ENCODE measurements at regions not wholly inside any gene's neighbourhood (a gene's known extent, or its start where the extent isn't known, plus 50 kb on each side); places are given as distances from the start of the nearest gene placed in this dataset.

- Histone ChIP-seq H3K9me3 (ENCODE audit: control insufficient read depth, low read length) (no peaks in the 10 kb centered on the region), H3K27ac (ENCODE audit: low read length) (no peak overlapping the region), H3K4me1 (ENCODE audit: control insufficient read depth, insufficient read depth, low read length) (no peaks in the 10 kb centered on the region), H3K4me3 (ENCODE audit: low read length) (no peak overlapping the region), H3K27me3 (ENCODE audit: control insufficient read depth, insufficient read depth) (no peaks in the 10 kb centered on the region)
- DNase-seq, result no peak
- intact Hi-C loops (cut with DNase I), result no loop called here
- no peak for ATAC-seq
- 50% methylated on average over 7 of the region's 7 CpGs for WGBS
These were observed 662.8 kb downstream of the TLL1 start for GRCh38 chr4:166535865-166536264.

GRCh38 chr4:166538491-166539005 is 665.5 kb downstream of the TLL1 start:
- Histone ChIP-seq H3K27ac (ENCODE audit: low read length) (no peak overlapping the region), H3K9me3 (ENCODE audit: control insufficient read depth, low read length) (no peaks in the 10 kb centered on the region), H3K27me3 (ENCODE audit: control insufficient read depth, insufficient read depth) (no peaks in the 10 kb centered on the region), H3K4me3 (ENCODE audit: low read length) (no peak overlapping the region), H3K4me1 (ENCODE audit: control insufficient read depth, insufficient read depth, low read length) (no peaks in the 10 kb centered on the region)
- 71% methylated on average over 2 of the region's 2 CpGs for WGBS
- DNase-seq (no peak), ATAC-seq (no peak)
- intact Hi-C loops (cut with DNase I), result no loop called here

- 78% methylated on average over 6 of the region's 6 CpGs for WGBS
These were observed 673.0 kb downstream of the TLL1 start for GRCh38 chr4:166546009-166546408.

GRCh38 chr4:166577639-166578038 is 656.7 kb downstream of the SPOCK3 start:
- intact Hi-C loops (cut with DNase I), result no loop called here
- 78% methylated on average over 2 of the region's 2 CpGs for WGBS
- Histone ChIP-seq H3K4me1 (ENCODE audit: control insufficient read depth, insufficient read depth, low read length) (no peaks in the 10 kb centered on the region), H3K27me3 (ENCODE audit: control insufficient read depth, insufficient read depth) (no peaks in the 10 kb centered on the region), H3K4me3 (ENCODE audit: low read length) (no peak overlapping the region), H3K9me3 (ENCODE audit: control insufficient read depth, low read length) (no peaks in the 10 kb centered on the region), H3K27ac (ENCODE audit: low read length) (no peak overlapping the region)
- no peak for DNase-seq
- no peak for ATAC-seq

More at GRCh38 chr4:166546009-166546408, 673.0 kb downstream of the TLL1 start:
- ATAC-seq (no peak), DNase-seq (no peak)
- H3K9me3 ChIP-seq (ENCODE audit: control insufficient read depth, low read length), result no peaks in the 10 kb centered on the region
- H3K4me1 ChIP-seq (ENCODE audit: control insufficient read depth, insufficient read depth, low read length), result no peaks in the 10 kb centered on the region
- no peak overlapping the region for H3K4me3 ChIP-seq (ENCODE audit: low read length)
- H3K27me3 ChIP-seq (ENCODE audit: control insufficient read depth, insufficient read depth), result no peaks in the 10 kb centered on the region
- no peak overlapping the region for H3K27ac ChIP-seq (ENCODE audit: low read length)
- intact Hi-C loops (cut with DNase I), result no loop called here

GRCh38 chr4:166585491-166585890 is 648.8 kb downstream of the SPOCK3 start:
- Histone ChIP-seq H3K9me3 (ENCODE audit: control insufficient read depth, low read length) (no peaks in the 10 kb centered on the region), H3K27me3 (ENCODE audit: control insufficient read depth, insufficient read depth) (no peaks in the 10 kb centered on the region), H3K27ac (ENCODE audit: low read length) (no peak overlapping the region), H3K4me3 (ENCODE audit: low read length) (no peak overlapping the region), H3K4me1 (ENCODE audit: control insufficient read depth, insufficient read depth, low read length) (no peaks in the 10 kb centered on the region)
- ATAC-seq (no peak), DNase-seq (no peak)
- WGBS, result 63% methylated on average over 3 of the region's 3 CpGs
- intact Hi-C loops (cut with DNase I), result no loop called here

GRCh38 chr4:166594326-166594946 is 639.9 kb downstream of the SPOCK3 start:
- no peaks in the 10 kb centered on the region for H3K4me1 ChIP-seq (ENCODE audit: control insufficient read depth, insufficient read depth, low read length)
- H3K27ac ChIP-seq (ENCODE audit: low read length), result no peak overlapping the region
- intact Hi-C loops (cut with DNase I), result no loop called here
- 93% methylated on average over 1 of the region's 1 CpG for WGBS
- H3K9me3 ChIP-seq (ENCODE audit: control insufficient read depth, low read length), result no peaks in the 10 kb centered on the region
- no peak overlapping the region for H3K4me3 ChIP-seq (ENCODE audit: low read length)
- DNase-seq, result no peak
- H3K27me3 ChIP-seq (ENCODE audit: control insufficient read depth, insufficient read depth), result no peaks in the 10 kb centered on the region
- peak in 1 of 2 donors; percentile 31 for ATAC-seq

- H3K27me3 ChIP-seq (ENCODE audit: control insufficient read depth, insufficient read depth), result no peaks in the 10 kb centered on the region
- ATAC-seq, result no peak
- WGBS, result 81% methylated on average over 1 of the region's 1 CpG
These were observed 634.0 kb downstream of the SPOCK3 start for GRCh38 chr4:166600264-166600663.

GRCh38 chr4:166602068-166602467 is 632.2 kb downstream of the SPOCK3 start:
- H3K4me3 ChIP-seq (ENCODE audit: low read length), result no peak overlapping the region
- H3K27me3 ChIP-seq (ENCODE audit: control insufficient read depth, insufficient read depth), result no peaks in the 10 kb centered on the region
- H3K27ac ChIP-seq (ENCODE audit: low read length), result no peak overlapping the region
- H3K4me1 ChIP-seq (ENCODE audit: control insufficient read depth, insufficient read depth, low read length), result no peaks in the 10 kb centered on the region
- ATAC-seq (no peak), DNase-seq (peak; percentile 3 to 31 (median 30))
- no peaks in the 10 kb centered on the region for H3K9me3 ChIP-seq (ENCODE audit: control insufficient read depth, low read length)
- intact Hi-C loops (cut with DNase I), result no loop called here
- 86% methylated on average over 8 of the region's 8 CpGs for WGBS

More at GRCh38 chr4:166600264-166600663, 634.0 kb downstream of the SPOCK3 start:
- H3K4me1 ChIP-seq (ENCODE audit: control insufficient read depth, insufficient read depth, low read length), result no peaks in the 10 kb centered on the region
- no peaks in the 10 kb centered on the region for H3K9me3 ChIP-seq (ENCODE audit: control insufficient read depth, low read length)
- no peak overlapping the region for H3K4me3 ChIP-seq (ENCODE audit: low read length)
- H3K27ac ChIP-seq (ENCODE audit: low read length), result no peak overlapping the region
- no peak for DNase-seq
- intact Hi-C loops (cut with DNase I), result no loop called here

GRCh38 chr4:166622425-166622977 is 611.8 kb downstream of the SPOCK3 start:
- H3K27ac ChIP-seq (ENCODE audit: low read length), result no peak overlapping the region
- H3K4me1 ChIP-seq (ENCODE audit: control insufficient read depth, insufficient read depth, low read length), result no peaks in the 10 kb centered on the region
- intact Hi-C loops (cut with DNase I), result no loop called here
- ATAC-seq (no peak), DNase-seq (no peak)
- no peaks in the 10 kb centered on the region for H3K27me3 ChIP-seq (ENCODE audit: control insufficient read depth, insufficient read depth)
- 68% methylated on average over 6 of the region's 6 CpGs for WGBS
- no peak overlapping the region for H3K4me3 ChIP-seq (ENCODE audit: low read length)
- no peaks in the 10 kb centered on the region for H3K9me3 ChIP-seq (ENCODE audit: control insufficient read depth, low read length)

GRCh38 chr4:166625018-166625637 is 609.2 kb downstream of the SPOCK3 start:
- ATAC-seq (no peak), DNase-seq (no peak)
- no peaks in the 10 kb centered on the region for H3K9me3 ChIP-seq (ENCODE audit: control insufficient read depth, low read length)
- H3K4me3 ChIP-seq (ENCODE audit: low read length), result no peak overlapping the region
- intact Hi-C loops (cut with DNase I), result no loop called here
- no peak overlapping the region for H3K27ac ChIP-seq (ENCODE audit: low read length)
- H3K4me1 ChIP-seq (ENCODE audit: control insufficient read depth, insufficient read depth, low read length), result no peaks in the 10 kb centered on the region
- 56% methylated on average over 1 of the region's 1 CpG for WGBS
- no peaks in the 10 kb centered on the region for H3K27me3 ChIP-seq (ENCODE audit: control insufficient read depth, insufficient read depth)

GRCh38 chr4:166628454-166628853 is 605.8 kb downstream of the SPOCK3 start:
- Histone ChIP-seq H3K4me3 (ENCODE audit: low read length) (no peak overlapping the region), H3K27me3 (ENCODE audit: control insufficient read depth, insufficient read depth) (no peaks in the 10 kb centered on the region), H3K27ac (ENCODE audit: low read length) (no peak overlapping the region), H3K4me1 (ENCODE audit: control insufficient read depth, insufficient read depth, low read length) (no peaks in the 10 kb centered on the region), H3K9me3 (ENCODE audit: control insufficient read depth, low read length) (no peaks in the 10 kb centered on the region)
- ATAC-seq (no peak), DNase-seq (no peak)
- WGBS, result 74% methylated on average over 2 of the region's 2 CpGs
- intact Hi-C loops (cut with DNase I), result no loop called here
